ENCODE measurements at regions not wholly inside any gene's neighbourhood (a gene's known extent, or its start where the extent isn't known, plus 50 kb on each side); places are given as distances from the start of the nearest gene placed in this dataset.

GRCh38 chr1:80801695-80802094 lies 999.0 kb upstream of the ADGRL2 start:
- H3K27ac ChIP-seq (ENCODE audit: low read length): no peak overlapping the region
- TF ChIP-seq TAF1 (IDR thresholded peaks at IDR 0.05; ENCODE audit: low read depth): no peak
- no peak for TF ChIP-seq EZH2 (IDR thresholded peaks at IDR 0.05; ENCODE audit: borderline replicate concordance, insufficient read depth, low read length, poor library complexity, severe bottlenecking)
- no peak for TF ChIP-seq CTCF (IDR thresholded peaks at IDR 0.05; ENCODE audit: poor library complexity, severe bottlenecking)
- TF ChIP-seq EP300 (conservative IDR thresholded peaks at IDR 0.05; ENCODE audit: poor library complexity, severe bottlenecking): no peak
- TF ChIP-seq RAD21 (conservative IDR thresholded peaks at IDR 0.05): no peak
- no peaks in the 10 kb centered on the region for H3K79me2 ChIP-seq (replicated peaks; ENCODE audit: insufficient read depth, low read length)
- H3K27me3 ChIP-seq (ENCODE audit: insufficient read depth, low read depth, low read length): no peaks in the 10 kb centered on the region
- no peak overlapping the region for H3K4me2 ChIP-seq (ENCODE audit: low read length)
- no peaks in the 10 kb centered on the region for H3K9me2 ChIP-seq (ENCODE audit: insufficient read depth, low read length)
- H3K36me3 ChIP-seq (ENCODE audit: insufficient read depth, low read length): no peaks in the 10 kb centered on the region
- no peak overlapping the region for H3K4me3 ChIP-seq (ENCODE audit: low read length)
- H2AFZ ChIP-seq (ENCODE audit: low read depth, low read length): no peak overlapping the region
- no peaks in the 10 kb centered on the region for H3K9me3 ChIP-seq (ENCODE audit: low read length)
- no peak overlapping the region for H3K9ac ChIP-seq (ENCODE audit: low read length)
- no peaks in the 10 kb centered on the region for H4K20me1 ChIP-seq (ENCODE audit: insufficient read depth)
- no peaks in the 10 kb centered on the region for H3F3A ChIP-seq (ENCODE audit: insufficient read depth, low read length, poor library complexity, severe bottlenecking)

GRCh38 chr1:80799457-80799856 lies 1001.3 kb upstream of the ADGRL2 start:
- H3K9me2 ChIP-seq (ENCODE audit: insufficient read depth, low read length): no peaks in the 10 kb centered on the region
- no peak for TF ChIP-seq POLR2AphosphoS5 (IDR thresholded peaks at IDR 0.05)

DNA sequence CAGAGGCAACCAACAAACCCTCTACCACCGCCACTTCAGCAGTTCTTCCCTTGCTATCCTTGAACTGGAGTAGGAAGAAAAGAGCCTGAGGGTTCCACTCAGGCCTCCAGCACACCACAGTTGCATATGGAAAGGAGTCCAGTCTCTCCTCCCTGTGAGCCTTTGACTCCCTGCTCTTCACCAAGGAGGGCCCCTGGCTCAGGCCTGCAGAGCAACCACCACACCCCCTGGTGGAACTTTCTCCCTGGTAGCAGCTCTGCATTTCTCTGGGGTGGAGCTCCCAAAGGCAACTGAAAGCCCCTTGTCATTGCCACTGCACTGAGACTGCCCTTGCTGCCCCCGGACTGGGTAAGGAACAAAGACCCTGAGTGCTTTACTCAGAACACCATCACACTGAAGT lies 1021.5 kb upstream of the ADGRL2 start:
- H2AFZ ChIP-seq (ENCODE audit: low read depth, low read length): no peak overlapping the region
- no peaks in the 10 kb centered on the region for H4K20me1 ChIP-seq (ENCODE audit: insufficient read depth)
- H3F3A ChIP-seq (ENCODE audit: insufficient read depth, low read length, poor library complexity, severe bottlenecking): no peaks in the 10 kb centered on the region
- no peaks in the 10 kb centered on the region for H3K9me2 ChIP-seq (ENCODE audit: insufficient read depth, low read length)
- no peak overlapping the region for H3K9ac ChIP-seq (ENCODE audit: low read length)
- H3K4me2 ChIP-seq (ENCODE audit: low read length): no peak overlapping the region
- TF ChIP-seq REST (IDR thresholded peaks at IDR 0.05; ENCODE audit: borderline replicate concordance) (no peak), TAF1 (IDR thresholded peaks at IDR 0.05; ENCODE audit: low read depth) (no peak), CTCF (IDR thresholded peaks at IDR 0.05; ENCODE audit: poor library complexity, severe bottlenecking) (no peak), POLR2AphosphoS5 (IDR thresholded peaks at IDR 0.05) (no peak), EZH2 (IDR thresholded peaks at IDR 0.05; ENCODE audit: borderline replicate concordance, insufficient read depth, low read length, poor library complexity, severe bottlenecking) (no peak), EP300 (conservative IDR thresholded peaks at IDR 0.05; ENCODE audit: poor library complexity, severe bottlenecking) (no peak), MXI1 (conservative IDR thresholded peaks at IDR 0.05; ENCODE audit: poor library complexity, severe bottlenecking) (no peak), SMC3 (conservative IDR thresholded peaks at IDR 0.05; ENCODE audit: poor library complexity) (no peak), RAD21 (conservative IDR thresholded peaks at IDR 0.05) (no peak)
- no peak overlapping the region for H3K27ac ChIP-seq (ENCODE audit: low read length)
- H3K36me3 ChIP-seq (ENCODE audit: insufficient read depth, low read length): no peaks in the 10 kb centered on the region
- no peaks in the 10 kb centered on the region for H3K79me2 ChIP-seq (replicated peaks; ENCODE audit: insufficient read depth, low read length)
- H3K9me3 ChIP-seq (ENCODE audit: low read length): no peaks in the 10 kb centered on the region
- no peaks in the 10 kb centered on the region for H3K27me3 ChIP-seq (ENCODE audit: insufficient read depth, low read depth, low read length)
- H3K4me3 ChIP-seq (ENCODE audit: low read length): no peak overlapping the region

More at GRCh38 chr1:80799457-80799856, 1001.3 kb upstream of the ADGRL2 start:
- no peaks in the 10 kb centered on the region for H3K27me3 ChIP-seq (ENCODE audit: insufficient read depth, low read depth, low read length)
- H3K36me3 ChIP-seq (ENCODE audit: insufficient read depth, low read length): no peaks in the 10 kb centered on the region
- H4K20me1 ChIP-seq (ENCODE audit: insufficient read depth): no peaks in the 10 kb centered on the region
- H3K79me2 ChIP-seq (replicated peaks; ENCODE audit: insufficient read depth, low read length): no peaks in the 10 kb centered on the region
- H3K4me3 ChIP-seq (ENCODE audit: low read length): no peak overlapping the region
- no peaks in the 10 kb centered on the region for H3F3A ChIP-seq (ENCODE audit: insufficient read depth, low read length, poor library complexity, severe bottlenecking)
- no peaks in the 10 kb centered on the region for H3K9me3 ChIP-seq (ENCODE audit: low read length)
- no peak overlapping the region for H3K27ac ChIP-seq (ENCODE audit: low read length)
- H3K9ac ChIP-seq (ENCODE audit: low read length): no peak overlapping the region
- H3K4me2 ChIP-seq (ENCODE audit: low read length): no peak overlapping the region
- no peak overlapping the region for H2AFZ ChIP-seq (ENCODE audit: low read depth, low read length)

All from neural cell (in vitro differentiated cells).